ENCODE measurements at regions not wholly inside any gene's neighbourhood (a gene's known extent, or its start where the extent isn't known, plus 50 kb on each side); places are given as distances from the start of the nearest gene placed in this dataset.

- no peak for TF ChIP-seq RAD21 (IDR thresholded peaks at IDR 0.05 in 1 of 2, conservative IDR thresholded peaks at IDR 0.05 in 1 of 2; ENCODE audit: low read depth in 2 of 2, low read length in 2 of 2)
- TF ChIP-seq CTCF (IDR thresholded peaks at IDR 0.05; ENCODE audit: control extremely low read depth in 1 of 3, insufficient read depth in 1 of 3, low read depth in 1 of 3, low read length in 3 of 3): no peak
- no peak for TF ChIP-seq TCF12 (IDR thresholded peaks at IDR 0.05; ENCODE audit: low read depth, low read length)
- no peak for TF ChIP-seq GTF2F1 (IDR thresholded peaks at IDR 0.05; ENCODE audit: borderline replicate concordance, low read depth, low read length)
- TF ChIP-seq ASH2L (IDR thresholded peaks at IDR 0.05; ENCODE audit: low read length): no peak
- no peak for TF ChIP-seq SIRT6 (IDR thresholded peaks at IDR 0.05; ENCODE audit: low read length)
- TF ChIP-seq BCL11A (IDR thresholded peaks at IDR 0.05; ENCODE audit: low read depth in 2 of 2, low read length in 2 of 2): no peak
- TF ChIP-seq HDAC2 (IDR thresholded peaks at IDR 0.05; ENCODE audit: borderline replicate concordance in 1 of 2, low read depth in 2 of 2, low read length in 2 of 2): no peak
Measured at GRCh38 chr3:11724615-11725339, 81.1 kb upstream of the VGLL4 start.
